ENCODE measurements at regions not wholly inside any gene's neighbourhood (a gene's known extent, or its start where the extent isn't known, plus 50 kb on each side); places are given as distances from the start of the nearest gene placed in this dataset.
A peak's percentile ranks its signal among the peaks of the same experiment; 100 is the strongest.

DNA sequence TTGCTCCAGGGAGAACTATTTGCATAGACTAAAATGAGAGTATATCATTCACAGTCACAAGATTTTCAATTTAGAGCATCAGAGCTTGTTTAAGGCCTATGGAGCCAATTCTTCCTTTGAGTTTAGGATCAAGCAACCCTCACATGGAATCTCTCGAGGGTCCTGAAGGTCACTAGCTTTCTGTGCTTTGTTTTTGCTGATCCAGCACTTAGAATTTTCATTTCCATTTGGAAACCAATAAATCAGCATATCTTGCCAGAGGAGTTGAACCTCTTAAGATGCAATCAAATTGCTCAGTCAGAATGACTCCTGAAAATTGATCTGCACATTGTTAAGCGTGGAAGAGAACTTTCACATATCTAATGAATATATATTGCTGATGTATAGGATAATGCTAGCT lies 1039.6 kb downstream of the PDHA2 start:
- no peaks in the 10 kb centered on the region for H3K4me1 ChIP-seq (ENCODE audit: control insufficient read depth in 2 of 2, insufficient read depth in 1 of 2, low read depth in 1 of 2, low read length in 2 of 2)
- no peak overlapping the region for H2AK5ac ChIP-seq (ENCODE audit: low read depth, low read length)
- no peak overlapping the region for H3K18ac ChIP-seq (ENCODE audit: low read length)
- no peaks in the 10 kb centered on the region for H3K27me3 ChIP-seq (ENCODE audit: control insufficient read depth in 3 of 3, insufficient read depth in 3 of 3, low read depth in 1 of 3, low read length in 3 of 3)
- no peak overlapping the region for H2AFZ ChIP-seq (ENCODE audit: low read length)
- H3K4me2 ChIP-seq (ENCODE audit: insufficient read depth, low read length, poor library complexity, severe bottlenecking) = no peak overlapping the region
- no peak overlapping the region for H3K9ac ChIP-seq (ENCODE audit: low read depth, low read length, poor library complexity)
- no peak overlapping the region for H3K4ac ChIP-seq (ENCODE audit: low read length)
- no peak overlapping the region for H3K27ac ChIP-seq (replicated peaks; ENCODE audit: low read length)
- H3K9me3 ChIP-seq (replicated peaks in 1 of 2; ENCODE audit: control insufficient read depth in 2 of 2, insufficient read depth in 1 of 2, low read depth in 1 of 2, low read length in 2 of 2) = peaks cover 1 to 8% of the 10 kb centered on the region in 2 donors
- no peaks in the 10 kb centered on the region for H3K36me3 ChIP-seq (replicated peaks in 1 of 2; ENCODE audit: control insufficient read depth in 2 of 2, insufficient read depth in 2 of 2, low read length in 2 of 2)
- H3K79me1 ChIP-seq (ENCODE audit: low read depth, low read length) = no peaks in the 10 kb centered on the region
- no peak for DNase-seq (ENCODE audit: low spot score)
- H2BK15ac ChIP-seq (ENCODE audit: low read length) = no peak overlapping the region
- no peak overlapping the region for H3K23ac ChIP-seq (ENCODE audit: low read depth, low read length, poor library complexity)
- H4K8ac ChIP-seq (ENCODE audit: low read depth, low read length) = no peak overlapping the region
- no peak overlapping the region for H2BK5ac ChIP-seq (ENCODE audit: low read length)
- H3K4me3 ChIP-seq (ENCODE audit: low read length in 2 of 2) = no peak overlapping the region
- no CpG with 5 or more reads among the region's 2 CpGs for WGBS, 2 donors (ENCODE audit: extremely low coverage in 2 of 2, insufficient read length in 2 of 2, insufficient replicate concordance in 1 of 2)
- H2BK120ac ChIP-seq (ENCODE audit: low read depth, low read length) = no peak overlapping the region
- no peak overlapping the region for H2BK12ac ChIP-seq (ENCODE audit: low read length)
- no peak overlapping the region for H4K91ac ChIP-seq (ENCODE audit: low read depth, low read length, poor library complexity)
- H3K14ac ChIP-seq (ENCODE audit: low read length) = no peak overlapping the region

DNA sequence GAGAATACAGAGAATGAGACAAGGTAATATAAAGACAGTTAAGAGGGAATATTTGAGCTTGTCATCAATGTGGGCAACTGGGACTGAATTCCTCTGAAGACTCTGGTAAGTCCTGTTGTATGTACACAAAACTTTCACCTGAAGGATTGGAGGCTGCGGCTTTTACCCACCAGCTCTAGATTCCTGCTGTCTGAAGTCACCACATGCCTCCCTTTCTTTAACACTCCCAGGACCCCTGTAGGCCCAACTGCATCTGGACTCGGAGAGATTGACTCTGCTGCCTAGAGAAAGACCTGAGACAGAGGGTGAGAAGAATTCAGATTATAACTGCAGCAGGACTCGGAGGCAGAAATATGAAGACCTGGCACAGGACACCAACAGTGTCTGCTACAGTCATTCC lies 1048.0 kb downstream of the PDHA2 start:
- Histone ChIP-seq H2BK5ac (ENCODE audit: low read length) (no peak overlapping the region), H3K4me3 (ENCODE audit: low read length in 2 of 2) (no peak overlapping the region), H3K27me3 (ENCODE audit: control insufficient read depth in 3 of 3, insufficient read depth in 3 of 3, low read depth in 1 of 3, low read length in 3 of 3) (no peaks in the 10 kb centered on the region), H2AFZ (ENCODE audit: low read length) (peak overlapping the region; percentile 69), H3K23ac (ENCODE audit: low read depth, low read length, poor library complexity) (no peak overlapping the region), H2AK5ac (ENCODE audit: low read depth, low read length) (no peak overlapping the region), H2BK120ac (ENCODE audit: low read depth, low read length) (no peak overlapping the region), H3K18ac (ENCODE audit: low read length) (no peak overlapping the region), H3K9me3 (replicated peaks in 1 of 2; ENCODE audit: control insufficient read depth in 2 of 2, insufficient read depth in 1 of 2, low read depth in 1 of 2, low read length in 2 of 2) (no peaks in the 10 kb centered on the region), H3K36me3 (replicated peaks in 1 of 2; ENCODE audit: control insufficient read depth in 2 of 2, insufficient read depth in 2 of 2, low read length in 2 of 2) (no peaks in the 10 kb centered on the region), H3K79me1 (ENCODE audit: low read depth, low read length) (no peaks in the 10 kb centered on the region), H2BK15ac (ENCODE audit: low read length) (no peak overlapping the region), H3K4ac (ENCODE audit: low read length) (no peak overlapping the region), H4K8ac (ENCODE audit: low read depth, low read length) (no peak overlapping the region), H3K9ac (ENCODE audit: low read depth, low read length, poor library complexity) (no peak overlapping the region), H2BK12ac (ENCODE audit: low read length) (no peak overlapping the region), H3K27ac (replicated peaks; ENCODE audit: low read length) (no peak overlapping the region), H4K91ac (ENCODE audit: low read depth, low read length, poor library complexity) (no peak overlapping the region), H3K14ac (ENCODE audit: low read length) (no peak overlapping the region), H3K4me1 (ENCODE audit: control insufficient read depth in 2 of 2, insufficient read depth in 1 of 2, low read depth in 1 of 2, low read length in 2 of 2) (no peaks in the 10 kb centered on the region), H3K4me2 (ENCODE audit: insufficient read depth, low read length, poor library complexity, severe bottlenecking) (no peak overlapping the region)
- DNase-seq (ENCODE audit: low spot score) = no peak
- no CpG with 5 or more reads among the region's 3 CpGs for WGBS, 2 donors (ENCODE audit: extremely low coverage in 2 of 2, insufficient read length in 2 of 2, insufficient replicate concordance in 1 of 2)

DNA sequence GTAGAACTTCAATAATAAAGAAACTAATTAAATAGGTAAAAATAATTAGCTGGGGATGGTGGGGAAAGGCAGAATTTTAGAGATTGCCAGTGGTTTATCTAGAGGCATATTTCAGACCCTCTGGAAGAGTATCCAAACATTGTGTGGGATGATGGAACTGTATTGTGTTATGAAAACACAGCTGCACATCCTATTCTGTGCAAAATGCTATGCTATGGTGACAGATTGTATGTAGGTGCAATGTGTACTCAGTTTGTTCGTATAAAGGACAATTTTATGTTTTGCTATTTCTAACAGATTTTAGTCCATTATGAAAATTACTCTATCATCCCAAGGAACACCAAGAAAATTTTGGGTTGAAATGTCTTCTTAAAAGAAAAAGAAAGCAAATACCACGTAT lies 1054.7 kb downstream of the PDHA2 start:
- H2AK5ac ChIP-seq (ENCODE audit: low read depth, low read length) = no peak overlapping the region
- H3K18ac ChIP-seq (ENCODE audit: low read length) = no peak overlapping the region
- no peak overlapping the region for H4K8ac ChIP-seq (ENCODE audit: low read depth, low read length)
- no peak overlapping the region for H2BK120ac ChIP-seq (ENCODE audit: low read depth, low read length)
- H3K9me3 ChIP-seq (replicated peaks in 1 of 2; ENCODE audit: control insufficient read depth in 2 of 2, insufficient read depth in 1 of 2, low read depth in 1 of 2, low read length in 2 of 2) = no peaks in the 10 kb centered on the region
- no peak overlapping the region for H2AFZ ChIP-seq (ENCODE audit: low read length)
- H3K4ac ChIP-seq (ENCODE audit: low read length) = no peak overlapping the region
- no peak overlapping the region for H3K14ac ChIP-seq (ENCODE audit: low read length)
- no peak overlapping the region for H3K23ac ChIP-seq (ENCODE audit: low read depth, low read length, poor library complexity)
- no peaks in the 10 kb centered on the region for H3K79me1 ChIP-seq (ENCODE audit: low read depth, low read length)
- no peak overlapping the region for H2BK12ac ChIP-seq (ENCODE audit: low read length)
- no peak overlapping the region for H4K91ac ChIP-seq (ENCODE audit: low read depth, low read length, poor library complexity)
- no peak overlapping the region for H3K4me3 ChIP-seq (ENCODE audit: low read length in 2 of 2)
- H3K36me3 ChIP-seq (replicated peaks in 1 of 2; ENCODE audit: control insufficient read depth in 2 of 2, insufficient read depth in 2 of 2, low read length in 2 of 2) = no peaks in the 10 kb centered on the region
- no peak overlapping the region for H2BK5ac ChIP-seq (ENCODE audit: low read length)
- no peak overlapping the region for H3K4me2 ChIP-seq (ENCODE audit: insufficient read depth, low read length, poor library complexity, severe bottlenecking)
- WGBS, 2 donors (ENCODE audit: extremely low coverage in 2 of 2, insufficient read length in 2 of 2, insufficient replicate concordance in 1 of 2) = no CpG with 5 or more reads among the region's 2 CpGs
- no peaks in the 10 kb centered on the region for H3K4me1 ChIP-seq (ENCODE audit: control insufficient read depth in 2 of 2, insufficient read depth in 1 of 2, low read depth in 1 of 2, low read length in 2 of 2)
- no peak for DNase-seq (ENCODE audit: low spot score)
- H3K27ac ChIP-seq (replicated peaks; ENCODE audit: low read length) = no peak overlapping the region
- H2BK15ac ChIP-seq (ENCODE audit: low read length) = no peak overlapping the region
- no peak overlapping the region for H3K9ac ChIP-seq (ENCODE audit: low read depth, low read length, poor library complexity)
- H3K27me3 ChIP-seq (ENCODE audit: control insufficient read depth in 3 of 3, insufficient read depth in 3 of 3, low read depth in 1 of 3, low read length in 3 of 3) = no peaks in the 10 kb centered on the region

DNA sequence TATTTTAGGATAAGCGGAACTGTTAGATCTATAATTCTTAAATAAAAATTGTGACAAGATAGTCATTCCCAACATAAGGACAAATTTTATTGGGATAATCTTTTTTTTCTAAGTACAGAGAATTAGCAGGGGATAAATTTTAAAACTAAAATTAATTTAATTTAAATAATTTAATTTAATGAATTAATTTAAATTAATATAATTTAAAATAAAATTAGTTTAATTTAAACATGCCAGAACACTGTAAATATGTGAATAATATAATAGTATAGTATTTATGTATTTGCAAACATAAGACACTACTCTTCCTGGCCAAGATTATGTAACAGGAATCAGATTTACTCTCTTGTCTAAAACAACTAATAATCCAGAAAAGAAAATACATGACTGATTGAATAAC lies 1055.9 kb downstream of the PDHA2 start:
- H2BK120ac ChIP-seq (ENCODE audit: low read depth, low read length) = no peak overlapping the region
- WGBS, 2 donors (ENCODE audit: extremely low coverage in 2 of 2, insufficient read length in 2 of 2, insufficient replicate concordance in 1 of 2) = no CpG with 5 or more reads among the region's 1 CpG
- H3K27ac ChIP-seq (replicated peaks; ENCODE audit: low read length) = no peak overlapping the region

More for the DNA sequence above, 1055.9 kb downstream of the PDHA2 start:
- no peak overlapping the region for H2AK5ac ChIP-seq (ENCODE audit: low read depth, low read length)
- H3K14ac ChIP-seq (ENCODE audit: low read length) = no peak overlapping the region
- H4K8ac ChIP-seq (ENCODE audit: low read depth, low read length) = no peak overlapping the region
- no peaks in the 10 kb centered on the region for H3K36me3 ChIP-seq (replicated peaks in 1 of 2; ENCODE audit: control insufficient read depth in 2 of 2, insufficient read depth in 2 of 2, low read length in 2 of 2)
- no peak for DNase-seq (ENCODE audit: low spot score)
- no peak overlapping the region for H3K4ac ChIP-seq (ENCODE audit: low read length)
- no peak overlapping the region for H3K4me2 ChIP-seq (ENCODE audit: insufficient read depth, low read length, poor library complexity, severe bottlenecking)
- H2AFZ ChIP-seq (ENCODE audit: low read length) = no peak overlapping the region
- no peaks in the 10 kb centered on the region for H3K4me1 ChIP-seq (ENCODE audit: control insufficient read depth in 2 of 2, insufficient read depth in 1 of 2, low read depth in 1 of 2, low read length in 2 of 2)
- H2BK12ac ChIP-seq (ENCODE audit: low read length) = no peak overlapping the region
- H3K79me1 ChIP-seq (ENCODE audit: low read depth, low read length) = no peaks in the 10 kb centered on the region
- H2BK15ac ChIP-seq (ENCODE audit: low read length) = no peak overlapping the region
- no peak overlapping the region for H4K91ac ChIP-seq (ENCODE audit: low read depth, low read length, poor library complexity)
- no peak overlapping the region for H3K4me3 ChIP-seq (ENCODE audit: low read length in 2 of 2)
- H3K9me3 ChIP-seq (replicated peaks in 1 of 2; ENCODE audit: control insufficient read depth in 2 of 2, insufficient read depth in 1 of 2, low read depth in 1 of 2, low read length in 2 of 2) = no peaks in the 10 kb centered on the region
- H3K9ac ChIP-seq (ENCODE audit: low read depth, low read length, poor library complexity) = no peak overlapping the region
- H3K23ac ChIP-seq (ENCODE audit: low read depth, low read length, poor library complexity) = no peak overlapping the region
- H2BK5ac ChIP-seq (ENCODE audit: low read length) = no peak overlapping the region
- no peaks in the 10 kb centered on the region for H3K27me3 ChIP-seq (ENCODE audit: control insufficient read depth in 3 of 3, insufficient read depth in 3 of 3, low read depth in 1 of 3, low read length in 3 of 3)
- no peak overlapping the region for H3K18ac ChIP-seq (ENCODE audit: low read length)
